HG03039 (cell line): ENCODE measurements at regions not wholly inside any gene's neighbourhood (a gene's known extent, or its start where the extent isn't known, plus 50 kb on each side); places are given as distances from the start of the nearest gene placed in this dataset.

Experiments
- ATAC-seq: cut with Tn5 transposase; IDR thresholded peaks from one replicate; pipeline ENCODE4 v1.9.1; 2021; ENCODE audit warnings: mild to moderate bottlenecking, moderate library complexity; ENCODE audit not compliant: unreplicated experiment

- ATAC-seq: no peak
These were observed 50.4 kb upstream of the SERTAD2 start for GRCh38 chr2:64704161-64704560.

GRCh38 chr2:64704996-64705395 is 51.3 kb upstream of the SERTAD2 start:
- no peak for ATAC-seq

GRCh38 chr2:64707276-64707675 is 53.6 kb upstream of the SERTAD2 start:
- ATAC-seq: no peak

DNA sequence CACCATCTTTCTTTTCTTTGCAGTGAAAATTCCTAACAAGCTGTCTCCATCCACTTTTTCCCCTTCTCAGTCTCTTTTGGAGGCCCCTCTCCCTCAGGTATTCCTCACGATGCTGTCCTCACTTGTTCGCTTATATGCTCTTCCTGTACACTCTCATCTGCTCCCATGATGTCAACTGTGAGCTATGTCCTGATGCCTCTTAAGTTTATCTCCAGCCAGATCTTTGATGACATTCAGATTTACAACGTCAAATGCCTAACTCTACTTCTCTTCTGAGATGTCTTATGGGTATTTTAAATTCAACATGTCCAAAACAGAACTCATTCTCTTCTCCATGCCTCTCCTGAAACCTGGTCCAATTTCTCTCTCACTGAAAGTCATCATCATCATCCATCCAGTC is 55.1 kb upstream of the SERTAD2 start:
- no peak for ATAC-seq

DNA sequence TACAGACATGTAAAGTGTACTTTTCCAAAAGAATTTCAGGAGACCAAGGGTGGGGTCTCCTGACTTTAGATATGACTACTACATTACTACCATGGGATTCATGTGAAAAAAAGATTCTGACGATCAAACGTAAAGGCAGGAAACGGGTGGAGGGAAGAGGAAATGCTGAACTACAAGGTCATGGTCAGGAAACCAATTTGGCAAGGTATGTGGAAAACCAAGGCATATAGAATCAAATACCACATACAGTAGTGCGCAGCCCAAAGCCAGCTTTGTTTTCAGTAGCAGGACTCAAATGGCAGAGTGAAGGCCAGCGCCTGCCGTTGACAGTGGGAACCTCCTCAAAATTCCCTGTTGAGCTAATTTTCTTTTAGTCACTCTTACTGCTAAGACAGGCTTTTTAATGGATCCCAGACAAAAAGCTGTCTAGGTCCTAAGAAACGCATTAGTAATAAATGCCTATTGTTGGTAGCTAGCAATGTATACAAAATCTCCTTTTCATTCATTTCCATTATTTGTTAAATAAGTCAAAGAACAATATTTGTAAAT is 57.6 kb upstream of the SERTAD2 start:
- ATAC-seq: no peak

GRCh38 chr2:64713686-64714085 is 60.0 kb upstream of the SERTAD2 start:
- no peak for ATAC-seq

DNA sequence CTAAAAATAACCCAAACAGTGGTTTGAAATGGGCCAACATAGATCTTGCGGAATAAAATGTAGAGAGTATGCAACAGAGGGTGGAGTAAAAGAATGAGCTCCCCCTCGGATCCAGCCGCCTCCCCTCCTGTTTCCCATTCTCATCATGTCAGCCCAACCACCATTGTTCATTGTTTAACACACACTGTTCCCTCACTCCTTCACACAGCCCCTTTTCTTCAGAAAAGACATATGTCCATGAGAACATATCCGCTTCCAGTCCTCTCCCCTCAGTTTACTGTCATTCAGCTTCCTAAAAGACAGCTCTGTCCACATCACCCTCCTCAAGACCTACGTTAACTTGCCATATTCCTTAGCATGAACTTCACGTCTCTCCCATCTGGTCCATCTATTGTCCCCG is 62.9 kb upstream of the SERTAD2 start:
- no peak for ATAC-seq

DNA sequence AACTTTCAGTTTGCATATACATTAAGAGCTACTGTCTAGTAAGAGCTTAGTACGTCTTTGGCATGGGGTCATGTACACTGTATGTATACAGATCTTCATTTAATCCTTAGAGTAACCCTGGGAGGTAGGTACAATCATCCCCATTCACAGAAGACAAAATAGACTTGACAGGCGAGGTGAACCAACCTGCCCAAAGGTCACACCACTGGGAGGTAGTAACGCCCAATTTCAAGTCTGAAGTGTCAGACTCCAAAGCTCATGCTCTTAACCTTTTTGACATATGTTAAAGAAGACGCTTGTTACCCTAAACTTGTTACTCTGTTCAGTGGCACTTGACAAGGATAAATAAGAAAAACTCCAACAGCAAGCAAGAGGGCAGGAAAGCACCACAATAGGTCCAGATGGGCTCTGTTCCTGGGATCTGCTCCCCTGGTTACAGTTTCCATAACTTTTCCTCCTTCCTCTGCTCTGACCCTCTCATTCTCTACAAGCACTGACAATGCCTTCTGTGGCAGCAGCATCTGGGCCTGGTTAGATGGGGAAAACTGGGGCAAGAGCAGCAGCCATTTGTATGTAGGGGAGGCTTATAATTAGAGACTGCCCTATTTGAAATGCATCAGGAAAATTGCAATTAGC is 64.7 kb upstream of the SERTAD2 start:
- ATAC-seq: no peak

DNA sequence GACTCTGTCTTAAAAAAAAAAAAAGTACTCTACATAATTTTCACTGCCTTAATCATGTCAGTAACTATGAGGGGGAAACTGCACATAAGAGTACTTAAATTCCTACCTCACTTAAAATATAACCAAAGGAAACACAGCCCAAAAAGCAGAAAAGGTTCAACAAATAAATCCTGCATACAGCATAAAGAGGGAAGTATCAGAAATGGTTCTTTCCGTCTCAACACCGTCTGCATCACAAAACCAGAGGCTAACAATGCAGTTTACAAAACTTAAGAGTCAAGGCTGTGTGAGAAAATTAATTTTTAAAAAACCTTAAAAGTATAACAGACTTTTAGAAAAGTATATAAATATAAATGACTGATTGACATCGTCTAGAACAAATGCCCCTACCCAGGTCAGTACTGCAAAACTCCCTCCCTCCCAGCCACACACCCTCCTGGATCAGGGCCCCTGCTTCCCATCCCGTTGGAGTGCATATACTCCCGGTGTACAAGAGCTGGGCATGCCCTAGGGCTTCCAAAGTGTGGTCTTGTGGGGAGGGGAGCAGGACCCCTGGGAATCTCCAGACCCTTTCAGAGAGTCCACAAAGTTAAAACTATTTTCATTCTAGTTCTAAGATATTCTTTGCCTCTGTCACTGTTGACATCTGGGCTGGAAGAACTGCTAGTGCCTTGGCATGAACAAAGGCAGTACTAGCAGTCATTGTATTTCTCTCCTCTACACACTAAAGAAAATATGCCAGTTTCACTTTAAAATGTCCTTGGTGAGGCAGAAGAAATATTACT is 67.0 kb upstream of the SERTAD2 start:
- ATAC-seq: no peak

DNA sequence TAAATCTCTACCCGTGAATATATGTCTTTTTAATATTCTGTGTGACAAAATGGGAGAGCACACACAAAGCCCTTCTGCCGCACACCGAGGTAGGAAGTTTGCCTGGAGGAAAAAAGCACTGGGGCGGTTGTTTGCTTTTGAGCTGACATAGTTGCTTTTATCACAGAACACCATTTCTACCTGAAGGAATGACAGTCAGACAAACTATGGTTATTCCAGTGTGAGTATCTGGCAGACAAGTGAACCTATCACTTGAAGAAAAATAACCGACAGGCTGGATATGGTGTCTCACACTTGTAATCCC is 67.6 kb upstream of the SERTAD2 start:
- no peak for ATAC-seq

DNA sequence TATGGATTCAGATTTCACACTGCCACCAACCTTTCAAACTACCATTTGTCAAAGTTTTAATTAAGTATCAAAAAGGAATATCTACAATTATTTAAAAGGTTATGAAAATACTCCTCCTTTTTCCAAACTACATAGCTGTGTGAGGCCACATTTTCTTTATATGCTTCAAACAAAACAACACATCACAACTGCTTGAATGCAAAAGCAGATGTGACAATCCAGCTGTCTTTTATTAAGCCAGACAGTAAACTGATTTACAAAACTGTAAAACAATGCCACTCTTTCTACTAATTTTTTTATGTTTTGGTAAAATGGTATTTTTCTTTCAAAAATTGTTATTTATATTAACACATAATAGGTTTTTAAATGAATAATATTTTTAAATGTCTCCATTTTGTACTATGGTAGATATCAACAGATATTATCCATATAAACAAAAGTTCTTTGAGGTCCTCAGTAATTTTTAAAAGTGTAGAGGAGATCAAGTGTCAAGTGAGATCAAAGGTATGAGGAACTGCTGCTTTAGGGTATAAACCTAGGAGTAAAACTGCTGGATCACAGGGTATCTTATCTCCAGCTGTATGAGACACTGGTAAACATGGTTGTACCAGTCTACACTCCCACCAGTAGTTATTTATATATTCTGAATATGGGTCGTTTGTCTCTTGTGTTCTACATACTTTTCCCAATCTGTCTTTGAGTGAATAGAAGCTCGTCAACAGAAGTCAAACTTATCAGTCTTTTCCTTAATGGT is 68.8 kb upstream of the SERTAD2 start:
- no peak for ATAC-seq

DNA sequence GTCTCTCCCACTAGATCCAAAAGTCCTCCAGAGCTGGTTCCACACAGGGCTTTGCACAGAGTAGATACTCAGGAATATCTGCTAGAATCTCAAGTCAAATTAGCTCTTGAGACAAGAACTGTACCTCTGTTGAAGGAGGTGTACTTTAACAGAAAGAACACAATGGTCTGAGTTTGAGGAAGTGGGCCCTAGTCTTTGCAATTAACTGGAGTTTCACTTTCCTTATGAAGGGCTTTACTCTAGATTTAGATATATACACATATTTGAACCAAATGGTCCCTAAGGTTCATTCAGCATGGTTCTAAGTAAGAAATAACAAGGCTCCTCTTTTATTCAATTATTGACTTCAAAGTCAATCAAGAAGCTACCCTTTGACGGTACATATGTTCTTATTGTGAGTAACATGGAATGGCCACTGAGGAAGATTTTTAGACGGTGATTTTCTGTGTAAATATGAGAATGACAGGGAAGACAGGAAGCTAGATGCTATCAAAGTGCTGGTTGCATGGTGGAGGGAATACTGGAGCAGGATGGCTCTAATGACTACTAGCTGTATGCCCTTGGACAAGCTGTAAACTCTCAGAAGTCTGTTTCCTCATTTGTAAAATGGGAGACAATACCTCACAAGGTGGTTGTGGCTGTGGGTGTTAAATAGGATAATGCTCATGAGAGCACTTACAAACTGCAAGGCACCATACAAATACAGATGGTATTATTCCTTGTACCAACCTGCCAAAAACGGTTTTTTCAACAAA is 73.5 kb upstream of the SERTAD2 start:
- ATAC-seq: peak; percentile 63

GRCh38 chr2:64727843-64728463 is 74.2 kb upstream of the SERTAD2 start:
- ATAC-seq: no peak

GRCh38 chr2:64730551-64731262 is 77.0 kb upstream of the SERTAD2 start:
- ATAC-seq: no peak

- no peak for ATAC-seq
These were observed 77.5 kb upstream of the SERTAD2 start for GRCh38 chr2:64731263-64731643.

GRCh38 chr2:64731746-64732145 is 78.0 kb upstream of the SERTAD2 start:
- ATAC-seq: no peak

DNA sequence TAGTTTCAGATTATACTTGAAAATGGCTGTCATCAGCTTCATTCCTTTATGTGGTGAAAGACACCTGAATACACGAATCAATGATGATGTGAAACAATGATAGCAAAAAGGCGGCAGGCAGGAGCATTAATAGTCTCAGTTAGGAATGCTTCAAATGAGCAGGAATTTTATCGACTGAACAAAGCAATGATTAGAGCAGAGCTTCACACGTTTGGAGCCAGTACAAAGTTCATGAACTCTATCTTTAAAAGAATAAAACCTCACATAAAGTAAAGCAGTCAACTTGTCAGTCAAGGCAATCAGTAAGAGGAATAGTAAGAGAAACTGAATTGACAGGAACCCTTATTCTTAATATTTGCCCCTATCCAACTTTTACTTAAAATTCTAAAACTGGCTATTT is 78.4 kb upstream of the SERTAD2 start:
- no peak for ATAC-seq

GRCh38 chr2:64735504-64735903 is 81.8 kb upstream of the SERTAD2 start:
- no peak for ATAC-seq

DNA sequence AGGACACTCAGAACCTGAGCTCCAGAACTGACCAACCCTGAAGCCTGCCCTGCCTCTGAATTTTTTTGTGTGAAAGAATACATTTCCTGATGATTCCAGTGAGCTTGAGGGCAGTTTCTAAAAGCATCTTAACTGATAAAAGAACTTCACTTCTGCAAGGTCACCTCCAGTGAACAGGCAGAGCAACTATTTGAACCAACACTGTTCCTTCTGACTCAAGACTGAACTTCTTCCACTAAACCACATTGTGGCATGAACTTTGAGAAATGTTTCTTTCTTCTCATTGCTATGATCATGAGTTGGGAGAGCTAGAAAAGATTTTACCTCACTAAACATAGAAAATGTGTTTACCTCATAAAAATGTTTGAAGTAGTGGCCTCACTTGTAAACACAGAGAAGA is 83.8 kb upstream of the SERTAD2 start:
- ATAC-seq: no peak

DNA sequence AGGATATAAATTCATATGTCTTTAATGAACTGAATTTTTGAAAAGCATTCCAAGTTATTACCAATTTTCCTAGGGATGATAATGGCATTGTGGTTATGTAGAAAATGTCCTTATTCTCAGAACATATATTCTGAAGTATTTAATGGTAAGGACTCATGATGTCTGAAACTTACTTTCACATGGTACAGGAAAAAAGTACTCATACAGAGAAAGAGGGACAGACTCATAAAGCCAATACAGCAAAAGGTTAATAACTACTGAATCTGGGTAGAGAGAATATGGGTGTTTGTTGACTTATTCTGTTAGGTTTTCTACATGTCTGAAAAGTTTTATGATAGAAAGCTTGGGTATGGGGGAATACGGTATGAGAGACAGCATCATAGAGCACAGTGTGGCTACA is 84.3 kb upstream of the SERTAD2 start:
- ATAC-seq: no peak
